Activated CD8-positive, alpha-beta memory T cell treated with anti-CD3 and anti-CD28 coated beads for 1 hour (primary cell): ENCODE measurements at regions not wholly inside any gene's neighbourhood (a gene's known extent, or its start where the extent isn't known, plus 50 kb on each side); places are given as distances from the start of the nearest gene placed in this dataset.
"Not testable (repeated sequence)": the region's sequence is repeated elsewhere in the genome, so short reads cannot be mapped to it uniquely, and the experiment has no call there.

Source experiments
- DNase-seq, 2 donors: peaks; one replicate each; pipeline ENCODE4 v3.0.0-alpha.2; 2020; ENCODE audit warnings: low read depth in 1 of 2; ENCODE audit errors: extremely low read depth in 1 of 2

GRCh38 chr5:91244380-91245073 lies 138.6 kb downstream of the ARRDC3 start:
- DNase-seq, result no peak

GRCh38 chr5:91243852-91244251 lies 139.3 kb downstream of the ARRDC3 start:
- DNase-seq, result no peak

- no peak for DNase-seq
Measured at GRCh38 chr5:91243286-91243685, 139.8 kb downstream of the ARRDC3 start.

GRCh38 chr5:91241460-91241859 lies 141.7 kb downstream of the ARRDC3 start:
- not testable (repeated sequence) for DNase-seq

- no peak for DNase-seq
Measured at GRCh38 chr5:91240175-91240574, 142.9 kb downstream of the ARRDC3 start.

GRCh38 chr5:91235271-91235694 lies 147.8 kb downstream of the ARRDC3 start:
- DNase-seq, result no peak

- DNase-seq, result no peak
Measured at GRCh38 chr5:91232523-91232922, 150.6 kb downstream of the ARRDC3 start.

GRCh38 chr5:91229031-91229727 lies 153.9 kb downstream of the ARRDC3 start:
- DNase-seq, result no peak

- no peak for DNase-seq
Measured at GRCh38 chr5:91228188-91228587, 154.9 kb downstream of the ARRDC3 start.

- peak; percentile 12 to 47 for DNase-seq
Measured at GRCh38 chr5:91225848-91226686, 157.1 kb downstream of the ARRDC3 start.

- DNase-seq, result no peak
Measured at GRCh38 chr5:91224969-91225368, 158.1 kb downstream of the ARRDC3 start.

- no peak for DNase-seq
Measured at GRCh38 chr5:91224456-91224855, 158.7 kb downstream of the ARRDC3 start.

- no peak for DNase-seq
Measured at GRCh38 chr5:91223886-91224285, 159.2 kb downstream of the ARRDC3 start.

GRCh38 chr5:91222482-91222881 lies 160.6 kb downstream of the ARRDC3 start:
- DNase-seq, result no peak

- DNase-seq, result no peak
Measured at GRCh38 chr5:91221917-91222316, 161.2 kb downstream of the ARRDC3 start.

- DNase-seq, result no peak
Measured at GRCh38 chr5:91219803-91220371, 163.2 kb downstream of the ARRDC3 start.

GRCh38 chr5:91219091-91219802 lies 163.9 kb downstream of the ARRDC3 start:
- no peak for DNase-seq

GRCh38 chr5:91217859-91218258 lies 165.3 kb downstream of the ARRDC3 start:
- no peak for DNase-seq

- no peak for DNase-seq
Measured at GRCh38 chr5:91214571-91214970, 168.5 kb downstream of the ARRDC3 start.
